C4-2B (cell line): ENCODE measurements at regions not wholly inside any gene's neighbourhood (a gene's known extent, or its start where the extent isn't known, plus 50 kb on each side); places are given as distances from the start of the nearest gene placed in this dataset.
"Not testable (repeated sequence)": the region's sequence is repeated elsewhere in the genome, so short reads cannot be mapped to it uniquely, and the experiment has no call there.

ENCODE experiments used
- ZFX ChIP-seq: fragments of 450-650 bp; IDR thresholded peaks from 2 replicates; pipeline ENCODE4 v1.6.1; 2017
- TF ChIP-seq, protein P1 (sequence below): fragments of 450-650 bp; conservative IDR thresholded peaks from 2 replicates; pipeline ENCODE4 v1.5.1; 2017; ENCODE audit warnings: mild to moderate bottlenecking

DNA sequence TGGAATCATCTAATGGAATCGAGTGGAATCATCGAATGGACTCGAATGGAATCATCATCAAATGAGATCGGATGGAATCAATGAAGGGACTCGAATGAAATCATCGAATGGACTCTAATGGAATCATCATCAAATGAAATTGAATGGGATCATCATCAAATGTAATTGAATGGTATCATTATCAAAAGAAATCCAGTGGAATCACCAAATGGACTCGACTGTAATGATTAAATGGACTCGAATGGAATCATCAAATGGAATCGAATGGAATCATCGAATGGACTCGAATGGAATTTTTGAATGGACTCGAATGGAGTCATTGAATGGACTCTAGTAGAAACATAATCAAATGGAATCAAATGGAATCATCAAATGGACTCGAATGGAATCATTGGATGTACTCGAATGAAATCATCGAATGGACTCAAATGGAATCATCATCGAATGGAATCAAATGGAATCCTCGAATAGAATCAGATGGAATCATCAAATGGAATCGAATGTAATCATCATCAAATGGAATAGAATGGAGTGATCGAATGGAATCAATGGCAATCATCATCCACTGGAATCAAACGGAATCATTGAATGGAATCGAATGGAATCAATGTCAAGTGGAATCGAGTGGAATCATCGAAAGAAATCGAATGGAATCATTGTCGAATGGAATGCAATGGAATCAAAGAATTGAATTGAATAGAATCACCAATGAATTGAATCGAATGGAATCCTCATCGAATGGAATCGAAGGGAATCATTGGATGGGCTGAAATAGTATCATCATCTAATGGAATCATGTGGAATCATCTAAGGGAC is 234.2 kb downstream of the SHCBP1 start:
- TF ChIP-seq, protein P1, sequence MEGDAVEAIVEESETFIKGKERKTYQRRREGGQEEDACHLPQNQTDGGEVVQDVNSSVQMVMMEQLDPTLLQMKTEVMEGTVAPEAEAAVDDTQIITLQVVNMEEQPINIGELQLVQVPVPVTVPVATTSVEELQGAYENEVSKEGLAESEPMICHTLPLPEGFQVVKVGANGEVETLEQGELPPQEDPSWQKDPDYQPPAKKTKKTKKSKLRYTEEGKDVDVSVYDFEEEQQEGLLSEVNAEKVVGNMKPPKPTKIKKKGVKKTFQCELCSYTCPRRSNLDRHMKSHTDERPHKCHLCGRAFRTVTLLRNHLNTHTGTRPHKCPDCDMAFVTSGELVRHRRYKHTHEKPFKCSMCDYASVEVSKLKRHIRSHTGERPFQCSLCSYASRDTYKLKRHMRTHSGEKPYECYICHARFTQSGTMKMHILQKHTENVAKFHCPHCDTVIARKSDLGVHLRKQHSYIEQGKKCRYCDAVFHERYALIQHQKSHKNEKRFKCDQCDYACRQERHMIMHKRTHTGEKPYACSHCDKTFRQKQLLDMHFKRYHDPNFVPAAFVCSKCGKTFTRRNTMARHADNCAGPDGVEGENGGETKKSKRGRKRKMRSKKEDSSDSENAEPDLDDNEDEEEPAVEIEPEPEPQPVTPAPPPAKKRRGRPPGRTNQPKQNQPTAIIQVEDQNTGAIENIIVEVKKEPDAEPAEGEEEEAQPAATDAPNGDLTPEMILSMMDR, result not testable (repeated sequence)
- TF ChIP-seq ZFX, result not testable (repeated sequence)
